OCI-LY1 (cell line): ENCODE measurements at regions not wholly inside any gene's neighbourhood (a gene's known extent, or its start where the extent isn't known, plus 50 kb on each side); places are given as distances from the start of the nearest gene placed in this dataset.
"Not testable (repeated sequence)": the region's sequence is repeated elsewhere in the genome, so short reads cannot be mapped to it uniquely, and the experiment has no call there.

ENCODE experiments used
- H2AFZ ChIP-seq: fragments of 200-600 bp; sonication (generic), shearing (Covaris generic); 2 replicates; pipeline ENCODE4 v1.6.0; 2014; ENCODE audit warnings: antibody characterized with exemption, mild to moderate bottlenecking, low read length
- H3F3A ChIP-seq: fragments of 200-600 bp; sonication (generic), shearing (Covaris generic); 2 replicates; pipeline ENCODE4 v1.6.0; 2014; ENCODE audit warnings: mild to moderate bottlenecking, antibody characterized with exemption, low read length, moderate library complexity; ENCODE audit not compliant: insufficient read depth
- H3K27ac ChIP-seq: fragments of 200-600 bp; sonication (generic); 2 replicates; pipeline ENCODE4 v1.5.1; 2014; ENCODE audit warnings: low read length, mixed run types, mild to moderate bottlenecking, low read depth; ENCODE audit not compliant: poor library complexity, severe bottlenecking
- H3K27me3 ChIP-seq: fragments of 200-600 bp; sonication (generic); 2 replicates; pipeline ENCODE4 v1.6.0; 2014; ENCODE audit warnings: antibody characterized with exemption, mild to moderate bottlenecking, low read length, moderate library complexity; ENCODE audit not compliant: insufficient read depth
- H3K36me3 ChIP-seq: fragments of 200-600 bp; sonication (generic); 2 replicates; pipeline ENCODE4 v1.6.1; 2014; ENCODE audit warnings: mild to moderate bottlenecking, antibody characterized with exemption, low read length, moderate library complexity, mixed read lengths; ENCODE audit not compliant: insufficient read depth
- H3K4me1 ChIP-seq: fragments of 200-600 bp; sonication (generic); 2 replicates; pipeline ENCODE4 v1.5.1; 2014; ENCODE audit warnings: mild to moderate bottlenecking, low read length, moderate library complexity; ENCODE audit not compliant: insufficient read depth, severe bottlenecking
- H3K4me2 ChIP-seq: fragments of 200-600 bp; sonication (generic), shearing (Covaris generic); 2 replicates; pipeline ENCODE4 v1.6.1; 2014; ENCODE audit warnings: low read length
- H3K4me3 ChIP-seq: fragments of 200-600 bp; sonication (generic); 2 replicates; pipeline ENCODE4 v1.5.1; 2014; ENCODE audit warnings: low read length, low read depth, mild to moderate bottlenecking, mixed read lengths; ENCODE audit not compliant: poor library complexity, severe bottlenecking
- H3K79me2 ChIP-seq: fragments of 200-600 bp; shearing (Covaris generic); 2 replicates; pipeline ENCODE4 v1.6.1; 2016; ENCODE audit warnings: mixed run types, low read length, mixed read lengths; ENCODE audit not compliant: insufficient read depth
- H3K9ac ChIP-seq: fragments of 200-600 bp; sonication (generic), shearing (Covaris generic); 2 replicates; pipeline ENCODE4 v1.6.1; 2014; ENCODE audit warnings: mild to moderate bottlenecking, low read length, mixed read lengths
- H3K9me2 ChIP-seq: fragments of 200-600 bp; sonication (generic), shearing (Covaris generic); 2 replicates; pipeline ENCODE4 v1.6.1; 2014; ENCODE audit warnings: low read depth, mild to moderate bottlenecking, low read length, mixed read lengths
- H3K9me3 ChIP-seq: fragments of 200-600 bp; shearing (Covaris generic); 2 replicates; pipeline ENCODE4 v1.6.1; 2014; ENCODE audit warnings: low read length, mixed read lengths
- H4K20me1 ChIP-seq: fragments of 200-600 bp; sonication (generic), shearing (Covaris generic); 2 replicates; pipeline ENCODE4 v1.6.0; 2016; ENCODE audit warnings: mild to moderate bottlenecking, low read length; ENCODE audit not compliant: insufficient read depth
- EZH2 ChIP-seq: fragments of 200-600 bp; sonication (generic), shearing (Covaris generic); IDR thresholded peaks from 2 replicates; pipeline ENCODE4 v1.8.0; 2017; ENCODE audit warnings: borderline replicate concordance, mixed run types, mild to moderate bottlenecking, antibody characterized with exemption, low read length, moderate library complexity, mixed read lengths
- TF ChIP-seq, protein P1 (sequence below): fragments of 200-600 bp; sonication (generic), shearing (Covaris generic); IDR thresholded peaks from 2 replicates; pipeline ENCODE4 v1.5.1; 2017; ENCODE audit warnings: mild to moderate bottlenecking, antibody characterized with exemption, low read length, moderate library complexity, mixed read lengths

DNA sequence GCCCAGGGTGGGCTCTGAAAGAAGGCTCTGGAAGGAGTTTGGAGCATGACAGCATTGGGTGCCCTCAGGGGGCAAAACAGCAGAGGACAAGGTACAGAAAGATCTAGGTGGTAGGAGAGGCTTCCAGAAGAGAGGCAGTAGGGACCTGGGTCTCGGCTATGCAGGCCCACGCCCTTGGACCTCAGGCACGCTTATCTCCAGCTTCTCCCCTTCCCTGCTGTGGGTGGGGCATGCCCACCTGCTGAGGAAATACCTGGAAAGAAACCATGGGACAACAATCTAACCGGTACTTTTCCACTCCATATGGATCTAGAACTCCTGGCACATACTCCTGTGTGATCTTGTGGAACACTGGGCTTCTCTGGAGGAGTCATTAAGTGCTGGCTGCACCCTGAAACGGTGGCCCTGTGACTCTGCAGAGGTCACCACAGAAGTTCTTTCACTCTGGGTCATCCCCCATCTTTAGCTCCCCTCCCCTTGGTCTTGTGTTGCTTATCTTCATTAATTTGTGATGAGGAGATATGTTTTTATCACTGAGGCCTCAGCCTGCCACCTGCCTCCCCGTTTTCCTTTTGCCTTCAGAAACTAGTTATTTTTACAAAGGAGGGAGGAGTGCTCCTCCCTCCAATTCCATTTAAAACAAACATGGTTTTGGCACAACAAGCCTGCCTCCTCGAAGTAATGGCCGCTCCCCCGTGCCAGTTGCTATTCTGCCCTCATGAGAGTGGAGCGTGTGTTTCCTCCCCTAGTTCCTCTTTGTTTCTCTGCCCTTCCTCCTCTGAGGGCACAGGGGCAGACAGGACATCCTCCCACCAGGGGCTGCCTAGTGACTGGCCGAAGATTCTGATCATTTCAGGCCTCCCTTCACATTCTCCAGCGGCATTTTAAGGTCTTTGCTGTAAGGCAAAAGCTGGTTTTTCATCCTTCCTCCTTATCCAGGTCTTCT lies 78.0 kb upstream of the ATP5PO start:
- Histone ChIP-seq H2AFZ (peak overlapping the region; percentile 13; the same call in 1 of the 2 replicates), H3K4me2 (peak overlapping the region; percentile 6; the same call in 1 of the 2 replicates)

DNA sequence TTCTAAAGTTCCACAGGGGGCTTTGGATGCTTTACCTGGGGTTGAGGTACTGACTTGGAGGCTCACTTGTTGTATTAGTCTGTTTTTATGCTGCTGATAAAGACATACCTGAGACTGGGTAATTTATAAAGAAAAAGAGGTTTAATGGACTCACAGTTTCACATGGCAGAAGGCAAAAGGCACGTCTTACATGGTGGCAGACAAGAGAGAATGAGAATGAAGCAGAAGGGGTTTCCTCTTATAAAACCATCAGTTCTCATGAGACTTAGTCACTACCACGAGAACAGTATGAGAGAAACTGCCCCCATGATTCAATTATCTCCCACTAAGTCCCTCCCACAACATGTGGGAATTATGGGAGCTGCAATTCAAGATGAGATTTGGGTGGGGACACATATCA lies 76.8 kb upstream of the ATP5PO start:
- not testable (repeated sequence) for H3K36me3 ChIP-seq, H3K27me3 ChIP-seq, H3F3A ChIP-seq, H3K27ac ChIP-seq, H2AFZ ChIP-seq, H3K4me3 ChIP-seq, H4K20me1 ChIP-seq, H3K79me2 ChIP-seq, H3K9me2 ChIP-seq, H3K9ac ChIP-seq, H3K4me2 ChIP-seq
- H3K9me3 ChIP-seq = peaks cover 15% of the 10 kb centered on the region; the same call in 1 of the 2 replicates
- H3K4me1 ChIP-seq = peaks cover 14% of the 10 kb centered on the region

More for the DNA sequence above, 78.0 kb upstream of the ATP5PO start:
- Histone ChIP-seq H3K79me2 (no peaks in the 10 kb centered on the region), H3K36me3 (no peaks in the 10 kb centered on the region; the same call in 1 of the 2 replicates), H4K20me1 (no peaks in the 10 kb centered on the region), H3K27ac (peak overlapping the region; percentile 53), H3F3A (no peaks in the 10 kb centered on the region), H3K4me1 (peaks cover 11% of the 10 kb centered on the region), H3K4me3 (no peak overlapping the region), H3K27me3 (no peaks in the 10 kb centered on the region), H3K9me2 (no peaks in the 10 kb centered on the region), H3K9ac (no peak overlapping the region), H3K9me3 (peaks cover 15% of the 10 kb centered on the region; the same call in 1 of the 2 replicates)
- no peak for TF ChIP-seq EZH2
- TF ChIP-seq, protein P1, sequence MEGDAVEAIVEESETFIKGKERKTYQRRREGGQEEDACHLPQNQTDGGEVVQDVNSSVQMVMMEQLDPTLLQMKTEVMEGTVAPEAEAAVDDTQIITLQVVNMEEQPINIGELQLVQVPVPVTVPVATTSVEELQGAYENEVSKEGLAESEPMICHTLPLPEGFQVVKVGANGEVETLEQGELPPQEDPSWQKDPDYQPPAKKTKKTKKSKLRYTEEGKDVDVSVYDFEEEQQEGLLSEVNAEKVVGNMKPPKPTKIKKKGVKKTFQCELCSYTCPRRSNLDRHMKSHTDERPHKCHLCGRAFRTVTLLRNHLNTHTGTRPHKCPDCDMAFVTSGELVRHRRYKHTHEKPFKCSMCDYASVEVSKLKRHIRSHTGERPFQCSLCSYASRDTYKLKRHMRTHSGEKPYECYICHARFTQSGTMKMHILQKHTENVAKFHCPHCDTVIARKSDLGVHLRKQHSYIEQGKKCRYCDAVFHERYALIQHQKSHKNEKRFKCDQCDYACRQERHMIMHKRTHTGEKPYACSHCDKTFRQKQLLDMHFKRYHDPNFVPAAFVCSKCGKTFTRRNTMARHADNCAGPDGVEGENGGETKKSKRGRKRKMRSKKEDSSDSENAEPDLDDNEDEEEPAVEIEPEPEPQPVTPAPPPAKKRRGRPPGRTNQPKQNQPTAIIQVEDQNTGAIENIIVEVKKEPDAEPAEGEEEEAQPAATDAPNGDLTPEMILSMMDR = no peak

DNA sequence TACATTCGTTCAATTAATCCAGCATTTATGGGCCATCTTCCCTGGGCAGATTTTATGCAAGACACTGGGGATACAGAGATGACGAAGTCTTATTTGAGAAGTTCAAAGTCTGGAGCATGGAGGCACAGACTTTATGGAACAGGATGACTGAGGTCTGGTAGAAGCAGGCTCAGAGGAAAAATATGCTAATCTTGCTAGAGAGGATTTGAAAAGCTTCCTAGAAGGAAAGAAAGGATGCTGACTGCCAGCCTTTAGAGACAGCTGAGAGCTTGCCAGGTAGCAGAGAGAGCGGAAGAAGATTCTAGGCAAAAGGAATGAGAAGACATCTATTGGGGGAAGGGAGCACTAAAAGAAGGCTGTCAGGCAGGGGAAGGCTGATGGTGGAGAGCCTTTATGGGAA lies 75.5 kb upstream of the ATP5PO start:
- no peaks in the 10 kb centered on the region for H3K79me2 ChIP-seq
- H3K27me3 ChIP-seq = no peaks in the 10 kb centered on the region
- no peak overlapping the region for H3K4me3 ChIP-seq
- no peak overlapping the region for H3K27ac ChIP-seq
- TF ChIP-seq, protein P1 = no peak
- no peak for TF ChIP-seq EZH2
- H3K9me3 ChIP-seq = peaks cover 13% of the 10 kb centered on the region; the same call in 1 of the 2 replicates
- no peak overlapping the region for H3K9ac ChIP-seq
- no peaks in the 10 kb centered on the region for H4K20me1 ChIP-seq
- no peaks in the 10 kb centered on the region for H3K9me2 ChIP-seq
- H3K4me1 ChIP-seq = peaks cover 14% of the 10 kb centered on the region
- H3F3A ChIP-seq = no peaks in the 10 kb centered on the region
- no peaks in the 10 kb centered on the region; the same call in 1 of the 2 replicates for H3K36me3 ChIP-seq
- H3K4me2 ChIP-seq = no peak overlapping the region
- H2AFZ ChIP-seq = no peak overlapping the region
